Esophagus mucosa (tissue), 1 donor: ENCODE measurements at regions not wholly inside any gene's neighbourhood (a gene's known extent, or its start where the extent isn't known, plus 50 kb on each side); places are given as distances from the start of the nearest gene placed in this dataset.
"Not testable (repeated sequence)": the region's sequence is repeated elsewhere in the genome, so short reads cannot be mapped to it uniquely, and the experiment has no call there.

ENCODE experiments used
- ATAC-seq: fragments of 200-7000 bp; cut with Tn5 transposase; one replicate; pipeline ENCODE4 v1.9.1; 2020
- donor health status: DM: yes; HTN: yes; CAD: no.

GRCh38 chr4:63226229-63226628, 1183.0 kb downstream of the TECRL start:
- no peak for ATAC-seq

GRCh38 chr4:63222466-63222865, 1186.8 kb downstream of the TECRL start:
- ATAC-seq, result no peak

DNA sequence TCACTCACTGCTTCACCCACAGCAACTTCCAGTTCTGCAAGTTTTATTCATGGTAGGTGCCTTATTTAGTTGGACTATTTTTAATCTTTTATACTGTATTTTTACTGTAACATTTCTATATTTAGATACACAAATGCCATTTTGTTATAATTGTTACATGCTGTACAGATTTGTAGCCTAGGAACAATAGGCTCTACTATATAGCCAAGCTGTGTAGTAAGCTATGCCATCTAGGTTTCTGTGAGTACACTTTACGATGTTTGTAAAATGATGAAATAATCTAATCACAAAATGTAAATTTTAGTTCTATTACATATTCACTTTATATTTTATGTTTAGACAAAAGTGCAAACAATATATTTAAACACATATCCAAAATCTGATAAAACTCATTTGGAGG, 1187.8 kb downstream of the TECRL start:
- ATAC-seq, result no peak

- no peak for ATAC-seq
These were observed 1190.4 kb downstream of the TECRL start for GRCh38 chr4:63218856-63219255.

GRCh38 chr4:63214076-63214475, 1195.2 kb downstream of the TECRL start:
- ATAC-seq, result no peak

DNA sequence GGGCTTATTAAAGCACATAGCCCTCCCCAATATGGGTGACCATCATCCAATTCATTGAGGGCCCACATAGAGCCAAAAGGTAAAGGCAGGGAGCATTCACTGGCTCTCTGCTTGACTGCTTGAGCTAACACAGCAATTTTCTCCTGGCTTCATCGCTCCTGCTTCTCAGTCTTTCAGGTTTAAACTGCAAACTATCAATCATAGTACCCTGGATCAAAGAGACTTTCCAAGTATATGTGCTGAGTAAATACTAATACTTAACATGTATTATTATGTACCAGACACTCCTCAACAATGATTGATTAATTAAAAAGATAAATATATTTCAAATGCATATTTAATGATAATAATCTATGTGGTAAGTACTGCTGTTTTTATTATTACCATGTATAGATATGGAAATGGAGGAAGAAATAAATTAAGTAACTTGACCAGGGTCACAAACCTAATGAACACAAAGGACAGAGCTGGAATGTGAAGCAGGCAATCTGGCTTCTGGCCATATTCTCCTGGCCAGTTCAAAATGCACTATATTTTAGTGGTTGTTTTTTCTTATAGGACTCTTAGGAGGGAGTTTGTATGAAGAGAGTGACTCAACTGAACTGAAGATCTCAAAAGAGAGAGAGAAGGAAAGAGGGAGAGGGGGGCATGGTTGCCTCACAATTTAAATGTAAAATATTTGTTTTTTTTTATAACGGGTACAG, 1197.3 kb downstream of the TECRL start:
- no peak for ATAC-seq

GRCh38 chr4:63211375-63211774, 1197.9 kb downstream of the TECRL start:
- no peak for ATAC-seq

DNA sequence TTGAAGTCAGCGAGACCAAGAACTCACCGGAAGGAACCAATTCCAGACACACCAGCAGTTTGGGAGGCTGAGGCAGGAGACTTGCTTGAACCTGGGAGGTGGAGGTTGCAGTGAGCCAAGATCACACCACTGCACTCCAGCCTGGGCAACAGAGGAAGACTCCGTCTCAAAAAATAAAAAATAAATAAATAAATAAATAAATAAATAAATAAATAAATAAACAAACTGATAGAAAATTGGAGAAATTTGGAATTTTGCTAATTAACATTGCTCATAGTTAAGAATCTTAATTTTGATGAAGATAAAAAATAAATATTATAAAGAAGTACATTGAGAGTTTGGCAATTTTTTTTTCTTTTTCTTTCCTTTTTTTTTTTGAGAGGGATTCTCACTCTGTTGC, 1216.2 kb downstream of the TECRL start:
- ATAC-seq, result not testable (repeated sequence)

DNA sequence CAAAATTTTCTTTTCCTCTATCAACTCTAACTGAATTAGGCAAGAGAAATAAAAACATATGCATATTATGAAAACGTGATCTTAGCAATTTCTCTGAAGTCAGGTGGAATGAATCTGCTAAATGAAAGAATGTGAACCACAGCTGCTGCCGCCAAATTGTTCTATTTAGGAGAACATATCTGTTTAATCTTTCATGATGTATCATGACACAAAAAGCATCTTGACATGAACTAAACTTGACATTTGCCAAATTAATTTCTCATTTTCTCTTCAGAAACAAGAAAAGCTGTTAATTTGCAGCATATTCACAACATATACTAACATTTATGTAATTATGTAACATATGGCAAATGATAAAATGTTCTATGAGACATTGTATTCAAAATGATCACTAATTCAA, 1237.9 kb downstream of the TECRL start:
- no peak for ATAC-seq

- ATAC-seq, result no peak
These were observed 1238.3 kb downstream of the TECRL start for GRCh38 chr4:63170923-63171322.

GRCh38 chr4:63169836-63170235, 1239.4 kb downstream of the TECRL start:
- no peak for ATAC-seq

GRCh38 chr4:63155561-63155960, 1253.7 kb downstream of the TECRL start:
- ATAC-seq, result no peak

DNA sequence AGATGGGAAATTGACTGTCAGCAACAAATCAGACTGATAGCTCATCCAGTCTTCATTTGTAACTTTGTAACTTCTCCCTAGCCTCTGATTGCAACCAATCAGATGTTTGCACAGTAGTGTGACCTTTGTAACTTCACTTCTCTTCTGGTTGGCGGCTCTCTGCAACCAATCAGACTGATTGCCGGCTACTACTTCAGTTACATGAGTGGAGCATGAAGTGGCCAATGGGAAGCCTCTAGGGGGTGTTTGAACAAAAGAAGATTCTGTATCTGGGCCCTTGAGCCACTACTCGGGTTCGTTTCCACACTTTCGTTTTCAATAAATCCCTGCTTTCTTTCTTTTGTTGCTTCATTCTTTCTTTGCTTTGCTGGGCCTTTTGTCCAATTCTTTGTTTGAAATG, 1285.8 kb downstream of the TECRL start:
- ATAC-seq, result no peak

DNA sequence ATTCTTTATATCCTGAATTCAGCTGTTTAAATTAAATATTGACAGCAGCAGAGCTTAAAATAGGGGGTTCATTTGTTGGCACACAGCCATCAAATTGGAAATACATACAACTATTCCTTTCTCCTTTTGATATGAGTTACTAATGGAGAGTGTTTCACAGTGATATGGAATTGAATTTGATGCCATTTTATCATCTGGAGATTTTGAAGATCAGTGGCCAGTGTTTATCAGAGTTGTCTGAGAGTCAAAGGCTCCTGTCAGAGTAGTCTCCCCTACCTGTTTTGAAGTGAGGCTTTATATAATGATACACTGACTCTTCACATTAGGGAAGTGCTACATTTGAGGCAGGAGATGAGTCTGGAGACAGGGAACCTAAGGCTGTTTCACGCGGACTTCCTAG, 1286.3 kb downstream of the TECRL start:
- no peak for ATAC-seq

DNA sequence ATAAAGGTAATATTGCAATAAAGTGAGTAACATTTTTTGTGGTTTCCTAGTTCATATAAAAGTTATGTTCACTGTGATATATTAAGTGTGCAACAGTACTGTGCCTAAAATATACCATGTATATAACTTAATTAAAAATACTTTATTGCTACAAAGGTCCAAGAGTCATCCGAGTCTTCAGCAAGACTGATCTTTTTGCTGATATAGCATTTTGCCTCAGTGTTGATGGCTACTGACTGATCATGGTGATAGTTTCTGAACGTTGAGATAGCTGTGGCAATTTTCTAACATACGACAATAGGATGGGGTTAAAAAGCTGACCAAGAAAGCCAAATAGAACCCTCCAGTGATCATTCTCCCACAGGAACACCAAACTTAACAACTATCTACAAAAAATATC, 1302.7 kb downstream of the TECRL start:
- no peak for ATAC-seq

- ATAC-seq, result no peak
These were observed 1303.4 kb downstream of the TECRL start for GRCh38 chr4:63105839-63106238.

GRCh38 chr4:63090641-63091040, 1318.6 kb downstream of the TECRL start:
- no peak for ATAC-seq

DNA sequence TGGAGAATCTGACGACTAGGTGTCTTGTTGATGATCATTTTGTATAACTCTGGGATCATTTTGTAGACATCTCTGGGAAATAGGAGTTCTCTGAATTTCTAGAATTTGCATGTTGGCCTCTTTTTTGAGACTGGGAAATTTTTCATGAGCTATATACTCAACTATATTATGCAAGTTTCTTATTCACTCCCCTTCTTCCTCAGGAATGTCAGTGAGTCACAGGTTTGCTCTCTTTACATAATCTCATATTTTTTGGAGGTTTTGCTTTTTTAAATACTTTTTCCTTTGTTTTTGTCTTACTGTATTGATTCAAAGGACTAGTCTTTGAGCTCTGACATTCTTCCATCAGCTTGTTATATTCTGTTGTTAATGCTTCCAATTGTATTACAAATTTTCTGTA, 1324.2 kb downstream of the TECRL start:
- no peak for ATAC-seq

- ATAC-seq, result no peak
These were observed 1328.3 kb downstream of the TECRL start for GRCh38 chr4:63080934-63081333.

GRCh38 chr4:63063760-63064159, 1345.5 kb downstream of the TECRL start:
- no peak for ATAC-seq

DNA sequence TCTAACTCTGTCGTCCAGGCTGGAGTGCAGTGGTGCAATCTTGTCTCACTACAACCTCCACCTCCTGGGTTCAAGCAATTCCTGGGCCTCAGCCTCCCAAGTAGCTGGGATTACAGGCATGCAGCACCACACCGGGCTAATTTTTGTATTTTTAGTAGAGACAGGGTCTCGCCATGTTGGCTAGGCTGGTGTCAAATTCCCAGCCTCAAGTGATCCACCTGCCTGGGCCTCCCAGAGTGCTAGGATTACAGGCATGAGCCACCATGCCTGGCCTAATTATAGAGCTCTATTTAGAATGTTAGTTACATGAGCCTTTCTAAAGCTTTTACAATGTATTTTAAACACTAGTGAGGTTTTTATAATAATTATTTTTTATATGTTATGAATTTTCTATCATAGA, 1346.4 kb downstream of the TECRL start:
- not testable (repeated sequence) for ATAC-seq

DNA sequence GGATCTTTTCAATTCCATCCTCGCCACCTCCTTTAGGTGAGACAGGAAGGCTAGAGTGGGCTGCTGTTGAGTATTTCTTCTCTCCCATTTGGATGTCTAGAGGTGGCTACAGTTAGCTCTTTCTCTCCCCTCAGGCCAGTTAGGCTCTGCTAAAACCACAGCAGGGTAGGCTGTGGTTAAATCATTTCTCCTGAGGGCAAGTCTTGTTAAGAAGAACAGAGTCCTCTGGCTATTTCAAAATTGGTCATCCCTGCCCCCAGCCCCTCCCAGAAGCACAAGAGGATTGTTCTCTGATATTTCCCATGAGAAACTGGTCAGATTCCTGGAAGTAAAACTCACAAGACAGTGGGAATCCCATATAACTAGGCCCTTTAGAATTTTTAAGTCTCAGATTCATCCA, 1359.5 kb downstream of the TECRL start:
- no peak for ATAC-seq

DNA sequence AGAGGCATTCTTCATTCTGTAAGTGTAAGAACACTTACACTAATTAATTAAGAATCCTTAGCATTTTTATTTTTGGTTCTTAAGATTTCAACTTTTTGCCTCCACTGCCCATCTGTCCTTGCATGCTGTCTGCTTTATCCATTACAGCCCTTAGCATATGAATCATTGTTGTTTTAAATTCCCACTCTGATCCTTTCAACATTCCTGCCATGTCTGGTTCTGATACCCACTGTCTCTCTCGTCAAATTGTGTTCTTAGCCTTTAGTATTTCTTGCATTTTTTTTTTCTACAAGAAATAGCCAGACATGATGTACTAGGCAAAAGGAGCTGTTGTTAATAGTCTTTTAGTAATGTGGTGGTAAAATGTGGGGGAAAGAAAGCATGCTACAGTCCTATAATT, 1360.0 kb downstream of the TECRL start:
- no peak for ATAC-seq

- ATAC-seq, result no peak
These were observed 1372.9 kb downstream of the TECRL start for GRCh38 chr4:63036159-63036866.

DNA sequence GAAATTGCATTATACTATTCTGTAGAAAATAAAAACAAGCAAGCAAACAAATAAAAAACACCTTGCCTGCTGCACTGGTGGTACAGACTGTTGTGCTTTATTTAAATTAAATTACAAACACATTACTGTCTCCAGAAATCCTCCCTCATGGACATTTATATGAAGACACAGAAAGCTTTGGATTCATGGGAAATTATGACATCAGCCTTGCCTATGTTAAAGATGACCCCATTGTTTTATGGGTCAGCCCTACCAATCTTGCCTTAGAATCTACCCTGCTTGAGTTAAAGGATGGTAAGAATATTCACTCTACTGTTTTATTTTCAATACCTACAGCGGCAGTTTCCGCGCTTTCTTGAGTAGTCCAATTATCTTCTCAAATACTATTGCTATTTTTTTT, 1379.9 kb downstream of the TECRL start:
- no peak for ATAC-seq
